Testis (tissue), 2 donors: ENCODE measurements at regions not wholly inside any gene's neighbourhood (a gene's known extent, or its start where the extent isn't known, plus 50 kb on each side); places are given as distances from the start of the nearest gene placed in this dataset.

Experiments used
- DNase-seq: peaks from one replicate; pipeline ENCODE4 v3.0.0-alpha.2; 2019
- H3K27ac ChIP-seq, 2 donors: fragments of 200-600 bp; sonication (generic); one replicate each; pipeline ENCODE4 v1.5.1; 2019
- H3K27me3 ChIP-seq: fragments of 200-600 bp; sonication (generic); one replicate; pipeline ENCODE4 v1.5.1; 2019
- H3K36me3 ChIP-seq: fragments of 200-600 bp; sonication (generic); one replicate; pipeline ENCODE4 v1.5.1; 2017; ENCODE audit warnings: low read depth; ENCODE audit errors: missing control alignments
- H3K4me1 ChIP-seq: fragments of 200-600 bp; sonication (generic); one replicate; pipeline ENCODE4 v1.5.1; 2019
- H3K4me3 ChIP-seq, 2 donors: fragments of 200-600 bp; sonication (generic); one replicate each; pipeline ENCODE4 v1.5.1; 2017 to 2019
- H3K9me3 ChIP-seq: fragments of 200-600 bp; sonication (generic); one replicate; pipeline ENCODE4 v1.5.1; 2017
- CTCF ChIP-seq, 3 experiments: fragments of 450-650 bp in 2 of 3; fragments of 200-600 bp in 1 of 3; sonication (generic) in 1 of 3; IDR thresholded peaks; one replicate each; pipeline ENCODE4 v1.5.1; 2016 to 2019; ENCODE audit warnings: antibody characterized with exemption in 3 of 3, mild to moderate bottlenecking in 2 of 3, moderate library complexity in 1 of 3
- POLR2A ChIP-seq: fragments of 450-650 bp; IDR thresholded peaks from one replicate; pipeline ENCODE4 v1.6.1; 2017; ENCODE audit warnings: antibody characterized with exemption, mild to moderate bottlenecking, moderate library complexity
- WGBS, 2 donors: methylation state at CpG; one replicate each; pipeline ENCODE4 v1.1.5; 2018; 5-methylcytosine and 5-hydroxymethylcytosine counted together
- intact Hi-C: fragments of 100-400 bp; cut with DNase I; formaldehyde crosslinking; loops from one replicate; pipeline ENCODE4 v1.15.1; 2023; ENCODE audit warnings: low total_unique reads

GRCh38 chr2:238602223-238602960 is 175.7 kb downstream of the ASB1 start:
- TF ChIP-seq POLR2A (no peak), CTCF (IDR thresholded peaks at IDR 0.05) (no peak)
- H3K4me3 ChIP-seq: no peak overlapping the region
- no peak overlapping the region for H3K27ac ChIP-seq
- H3K36me3 ChIP-seq: no peaks in the 10 kb centered on the region
- intact Hi-C loops: no loop called here
- DNase-seq: no peak
- H3K9me3 ChIP-seq: no peaks in the 10 kb centered on the region
- WGBS, 2 donors: 34 to 38% methylated on average over 6 of the region's 6 CpGs
- no peaks in the 10 kb centered on the region for H3K27me3 ChIP-seq
- H3K4me1 ChIP-seq: peaks cover 13% of the 10 kb centered on the region

GRCh38 chr2:238603596-238603995 is 176.9 kb downstream of the ASB1 start:
- peaks cover 13% of the 10 kb centered on the region for H3K4me1 ChIP-seq
- H3K36me3 ChIP-seq: no peaks in the 10 kb centered on the region
- no peaks in the 10 kb centered on the region for H3K9me3 ChIP-seq
- TF ChIP-seq CTCF (IDR thresholded peaks at IDR 0.05): no peak
- H3K27me3 ChIP-seq: no peaks in the 10 kb centered on the region
- DNase-seq: no peak
- no peak overlapping the region for H3K4me3 ChIP-seq
- no peak overlapping the region for H3K27ac ChIP-seq
- intact Hi-C loops: no loop called here

GRCh38 chr2:238606311-238606710 is 179.6 kb downstream of the ASB1 start:
- intact Hi-C loops: no loop called here
- no peaks in the 10 kb centered on the region for H3K9me3 ChIP-seq
- TF ChIP-seq CTCF (IDR thresholded peaks at IDR 0.05): no peak
- no peak for TF ChIP-seq POLR2A

GRCh38 chr2:238613610-238614009 is 186.9 kb downstream of the ASB1 start:
- TF ChIP-seq POLR2A: no peak
- TF ChIP-seq CTCF (IDR thresholded peaks at IDR 0.05): no peak
- intact Hi-C loops: no loop called here
- no peak overlapping the region for H3K4me3 ChIP-seq
- H3K27me3 ChIP-seq: no peaks in the 10 kb centered on the region
- no peaks in the 10 kb centered on the region for H3K36me3 ChIP-seq
- H3K9me3 ChIP-seq: no peaks in the 10 kb centered on the region
- H3K4me1 ChIP-seq: no peaks in the 10 kb centered on the region
- WGBS, 2 donors: 70 to 73% methylated on average over 5 of the region's 5 CpGs
- H3K27ac ChIP-seq: no peak overlapping the region
- no peak for DNase-seq

More at GRCh38 chr2:238606311-238606710, 179.6 kb downstream of the ASB1 start:
- WGBS, 2 donors: 86 to 93% methylated on average over 3 to 4 of the region's 4 CpGs
- no peak overlapping the region for H3K27ac ChIP-seq
- H3K4me3 ChIP-seq: no peak overlapping the region
- H3K4me1 ChIP-seq: peaks cover 12% of the 10 kb centered on the region
- H3K27me3 ChIP-seq: no peaks in the 10 kb centered on the region
- H3K36me3 ChIP-seq: no peaks in the 10 kb centered on the region
- no peak for DNase-seq

GRCh38 chr2:238614376-238614775 is 187.6 kb downstream of the ASB1 start:
- Histone ChIP-seq H3K4me1 (no peaks in the 10 kb centered on the region), H3K36me3 (no peaks in the 10 kb centered on the region), H3K27ac (no peak overlapping the region), H3K27me3 (no peaks in the 10 kb centered on the region), H3K4me3 (no peak overlapping the region), H3K9me3 (no peaks in the 10 kb centered on the region)
- intact Hi-C loops: no loop called here
- TF ChIP-seq CTCF (IDR thresholded peaks at IDR 0.05): no peak
- no peak for TF ChIP-seq POLR2A
- no peak for DNase-seq
